Nephron (organoid): ENCODE measurements at regions not wholly inside any gene's neighbourhood (a gene's known extent, or its start where the extent isn't known, plus 50 kb on each side); places are given as distances from the start of the nearest gene placed in this dataset.
A peak's percentile ranks its signal among the peaks of the same experiment; 100 is the strongest.

ENCODE experiments used
- H3K27ac Mint-ChIP-seq, 3 experiments: 2 replicates each; pipeline ENCODE4 v1.8.0; 2020; ENCODE audit warnings: mixed read lengths in 3 of 3, mild to moderate bottlenecking in 2 of 3, moderate library complexity in 1 of 3
- H3K27me3 Mint-ChIP-seq: 2 replicates; pipeline ENCODE4 v1.8.0; 2021; ENCODE audit warnings: low read depth, mild to moderate bottlenecking, moderate library complexity, mixed read lengths
- H3K36me3 Mint-ChIP-seq: 2 replicates; pipeline ENCODE4 v1.8.0; 2020; ENCODE audit warnings: low read depth, mixed read lengths
- H3K4me1 Mint-ChIP-seq: 2 replicates; pipeline ENCODE4 v1.8.0; 2020; ENCODE audit warnings: mixed read lengths
- H3K4me3 Mint-ChIP-seq, 3 experiments: 2 replicates each; pipeline ENCODE4 v1.8.0; 2020; ENCODE audit warnings: mild to moderate bottlenecking in 3 of 3, mixed read lengths in 3 of 3, moderate library complexity in 2 of 3
- H3K9me3 Mint-ChIP-seq: 2 replicates; pipeline ENCODE4 v1.8.0; 2020; ENCODE audit warnings: mixed read lengths
- CTCF ChIP-seq, 3 experiments: fragments of 200-600 bp; sonication (generic); IDR thresholded peaks; one replicate each; pipeline ENCODE4 v1.5.0; 2021; ENCODE audit warnings: antibody characterized with exemption in 3 of 3; ENCODE audit not compliant: unreplicated experiment in 3 of 3

GRCh38 chr2:64267699-64268098 lies 123.5 kb upstream of the PELI1 start:
- H3K36me3 Mint-ChIP-seq: no peaks in the 10 kb centered on the region
- H3K27me3 Mint-ChIP-seq: peaks cover 4% of the 10 kb centered on the region
- H3K4me1 Mint-ChIP-seq: peaks cover 41% of the 10 kb centered on the region
- TF ChIP-seq CTCF (IDR thresholded peaks at IDR 0.05; ENCODE audit: unreplicated experiment in 3 of 3): no peak
- H3K4me3 Mint-ChIP-seq: no peak overlapping the region
- peaks cover 2% of the 10 kb centered on the region for H3K9me3 Mint-ChIP-seq
- H3K27ac Mint-ChIP-seq: peak overlapping the region in 2 of 3 experiments; percentile 62 to 74

DNA sequence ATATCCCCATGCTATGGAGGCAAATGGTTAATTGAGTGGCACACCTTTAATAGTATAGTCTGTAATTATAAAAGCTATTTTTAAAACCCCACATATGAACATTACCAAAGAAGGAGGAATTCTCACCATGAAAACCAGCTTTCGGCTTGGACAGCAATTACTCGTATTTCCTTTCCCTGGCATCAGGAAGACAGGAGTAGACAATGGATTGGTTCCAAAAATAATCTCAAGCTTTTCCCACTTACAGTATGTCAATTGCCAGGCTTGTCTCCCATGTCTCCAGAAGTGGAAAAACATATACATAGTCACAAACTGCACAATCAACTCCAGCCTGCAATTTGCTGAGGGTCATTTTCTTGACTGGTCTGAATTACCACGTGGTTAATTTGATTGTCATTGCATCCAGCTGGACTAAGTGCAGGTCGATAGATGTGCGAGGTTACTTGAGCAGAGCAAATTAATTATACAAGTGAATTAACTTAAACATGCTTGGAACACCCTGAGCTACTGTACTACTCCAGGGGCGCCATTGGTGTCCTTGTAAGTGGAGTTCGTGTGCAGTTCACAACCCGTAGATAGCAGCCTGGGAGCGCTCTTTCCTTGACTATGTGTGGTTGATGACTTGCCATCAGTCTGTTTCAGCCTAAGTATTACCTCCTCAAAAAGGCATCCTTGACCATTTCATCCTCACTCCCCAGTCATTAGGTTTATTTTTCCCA lies 124.3 kb upstream of the PELI1 start:
- Mint-ChIP-seq H3K9me3 (peaks cover 2% of the 10 kb centered on the region), H3K27ac (peak overlapping the region in 2 of 3 experiments; percentile 62 to 74)
- no peak for TF ChIP-seq CTCF (IDR thresholded peaks at IDR 0.05; ENCODE audit: unreplicated experiment in 3 of 3)

DNA sequence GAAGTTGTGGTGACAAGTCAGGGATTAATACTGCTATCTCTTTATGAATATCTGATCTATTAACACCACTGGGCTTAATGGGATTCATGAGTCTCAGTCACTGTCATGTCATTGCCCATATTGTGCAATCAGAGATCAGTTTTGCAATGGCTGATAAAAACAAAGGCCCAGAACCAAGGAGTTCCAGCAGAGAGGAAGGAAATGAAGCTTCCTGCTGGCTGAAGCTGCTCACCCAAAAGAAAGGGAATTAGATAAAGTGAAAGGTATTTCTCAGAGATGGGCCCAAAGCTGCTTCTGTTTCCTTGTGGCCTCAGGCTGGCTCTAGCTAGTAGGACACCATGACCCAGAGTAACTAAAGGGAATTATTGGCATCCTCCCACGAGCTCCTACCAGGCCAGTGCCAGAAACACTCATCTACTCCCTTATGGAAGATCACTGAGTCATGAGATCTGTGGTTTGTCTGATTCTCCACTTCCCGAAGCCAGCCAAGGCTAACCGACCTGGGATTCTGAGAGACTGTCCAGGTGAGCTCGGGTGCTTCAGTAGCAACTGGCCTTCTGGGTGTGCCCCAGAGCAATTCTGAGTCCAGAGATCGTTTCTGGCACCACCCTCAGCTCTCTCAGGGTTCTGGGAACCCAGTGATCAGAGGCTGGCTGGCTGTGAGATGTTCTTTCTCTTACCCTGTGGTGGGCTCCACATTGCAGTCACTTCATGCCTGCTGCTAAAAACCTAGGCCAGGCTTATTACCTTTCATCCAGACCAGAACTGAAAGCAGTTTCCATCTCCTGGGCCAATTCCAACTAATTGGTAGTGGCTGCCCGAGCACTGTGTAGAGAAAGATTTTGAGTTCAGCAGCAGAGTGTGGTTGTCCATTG lies 129.5 kb upstream of the PELI1 start:
- H3K36me3 Mint-ChIP-seq: no peaks in the 10 kb centered on the region
- H3K9me3 Mint-ChIP-seq: no peaks in the 10 kb centered on the region
- peaks cover 30% of the 10 kb centered on the region for H3K4me1 Mint-ChIP-seq
- TF ChIP-seq CTCF (IDR thresholded peaks at IDR 0.05; ENCODE audit: unreplicated experiment in 3 of 3): no peak
- no peak overlapping the region for H3K4me3 Mint-ChIP-seq
- H3K27ac Mint-ChIP-seq: peak overlapping the region; percentile 0 to 57 (median 27)
- H3K27me3 Mint-ChIP-seq: peaks cover 4% of the 10 kb centered on the region

More for the DNA sequence above, 124.3 kb upstream of the PELI1 start:
- Mint-ChIP-seq H3K27me3 (peaks cover 4% of the 10 kb centered on the region), H3K4me1 (peaks cover 42% of the 10 kb centered on the region), H3K4me3 (no peak overlapping the region), H3K36me3 (no peaks in the 10 kb centered on the region)

DNA sequence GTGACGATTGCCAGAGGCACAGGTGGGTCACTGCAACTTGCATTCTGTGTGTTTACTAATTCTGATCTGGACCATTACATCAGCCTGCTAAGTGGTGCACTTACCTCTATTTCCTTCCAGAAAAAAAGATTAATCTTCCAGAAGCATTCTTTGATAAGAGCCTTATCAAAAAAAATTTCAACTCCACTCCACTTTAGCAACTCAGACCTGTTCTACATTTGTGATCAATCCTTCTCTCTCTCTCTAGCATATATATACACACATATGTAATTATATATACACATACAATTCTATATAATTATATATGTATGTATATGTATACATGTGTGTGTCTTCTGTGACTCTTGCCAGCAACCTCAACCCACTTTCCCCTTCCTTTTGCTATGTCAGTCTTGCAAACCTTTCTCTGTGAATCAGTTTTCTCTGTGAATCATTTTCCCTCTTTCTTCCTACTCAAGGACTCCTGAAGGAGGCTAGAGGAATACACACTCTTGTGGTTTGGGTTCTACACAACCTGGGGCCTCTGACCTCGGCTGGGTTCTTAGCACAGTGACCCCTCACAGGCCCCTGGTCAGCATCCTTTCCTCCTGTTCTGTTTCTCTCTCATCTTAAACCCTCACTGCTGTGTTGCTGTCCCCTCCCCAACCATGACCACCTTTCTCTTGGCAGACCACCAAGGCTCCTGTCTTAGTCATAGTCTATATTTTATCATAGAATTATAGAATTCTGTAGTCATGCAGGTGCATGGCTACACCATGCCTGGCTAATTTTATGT lies 130.4 kb upstream of the PELI1 start:
- Mint-ChIP-seq H3K27me3 (peaks cover 4% of the 10 kb centered on the region), H3K4me1 (peaks cover 23% of the 10 kb centered on the region), H3K4me3 (no peak overlapping the region), H3K9me3 (no peaks in the 10 kb centered on the region), H3K27ac (peak overlapping the region; percentile 0 to 57 (median 27)), H3K36me3 (no peaks in the 10 kb centered on the region)
- TF ChIP-seq CTCF (IDR thresholded peaks at IDR 0.05; ENCODE audit: unreplicated experiment in 3 of 3): no peak

DNA sequence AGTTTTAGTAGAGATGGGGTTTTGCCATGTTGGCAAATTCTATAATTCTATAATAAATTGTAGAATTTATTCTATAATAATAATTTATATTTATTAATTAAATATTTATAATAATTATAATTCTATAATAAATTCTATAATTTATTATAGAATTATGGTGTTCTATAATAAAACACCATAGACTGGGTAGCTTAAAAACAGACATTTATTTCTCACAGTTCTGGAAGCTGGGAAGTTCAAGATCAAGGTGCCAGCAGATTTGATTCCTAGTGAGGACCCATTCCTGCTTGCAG lies 130.9 kb upstream of the PELI1 start:
- H3K27me3 Mint-ChIP-seq: peaks cover 4% of the 10 kb centered on the region
- peaks cover 23% of the 10 kb centered on the region for H3K4me1 Mint-ChIP-seq
- H3K36me3 Mint-ChIP-seq: no peaks in the 10 kb centered on the region
- H3K4me3 Mint-ChIP-seq: no peak overlapping the region
- TF ChIP-seq CTCF (IDR thresholded peaks at IDR 0.05; ENCODE audit: unreplicated experiment in 3 of 3): no peak
- H3K9me3 Mint-ChIP-seq: no peaks in the 10 kb centered on the region
- H3K27ac Mint-ChIP-seq: no peak overlapping the region
